Spleen (tissue), 11 donors: ENCODE measurements at regions not wholly inside any gene's neighbourhood (a gene's known extent, or its start where the extent isn't known, plus 50 kb on each side); places are given as distances from the start of the nearest gene placed in this dataset.

Source experiments
- DNase-seq: peaks from one replicate; pipeline ENCODE4 v3.0.0-alpha.2; 2020
- H3K27ac ChIP-seq, 8 donors: fragments of 200-600 bp; sonication (generic) in 7 of 8; 1 replicate in 4 of 8; 2 replicates in 4 of 8; pipeline versions ENCODE4 v1.5.0 to v1.8.0; 2016 to 2021; ENCODE audit warnings: inconsistent platforms in 4 of 8, mild to moderate bottlenecking in 4 of 8, moderate library complexity in 1 of 8
- H3K27me3 ChIP-seq, 7 donors: fragments of 200-600 bp; sonication (generic) in 6 of 7; replicated peaks in 1 of 7; 1 replicate in 4 of 7; 2 replicates in 3 of 7; pipeline versions ENCODE4 v1.5.0 to v1.8.0; 2016 to 2021; ENCODE audit warnings: inconsistent platforms in 3 of 7, mild to moderate bottlenecking in 1 of 7
- H3K36me3 ChIP-seq, 6 donors: fragments of 200-600 bp; sonication (generic) in 5 of 6; 1 replicate in 4 of 6; 2 replicates in 2 of 6; pipeline versions ENCODE4 v1.5.0 to v1.8.0; 2016 to 2021; ENCODE audit warnings: inconsistent platforms in 2 of 6
- H3K4me1 ChIP-seq, 6 donors: fragments of 200-600 bp; sonication (generic) in 5 of 6; 1 replicate in 3 of 6; 2 replicates in 3 of 6; pipeline versions ENCODE4 v1.5.0 to v1.8.0; 2016 to 2021; ENCODE audit warnings: inconsistent platforms in 3 of 6
- H3K4me3 ChIP-seq, 8 donors: fragments of 200-600 bp; sonication (generic) in 7 of 8; 1 replicate in 4 of 8; 2 replicates in 4 of 8; pipeline versions ENCODE4 v1.5.0 to v1.8.0; 2016 to 2021; ENCODE audit warnings: inconsistent platforms in 4 of 8, mild to moderate bottlenecking in 4 of 8, moderate library complexity in 2 of 8
- H3K9me3 ChIP-seq, 8 donors: fragments of 200-600 bp; sonication (generic) in 7 of 8; 1 replicate in 4 of 8; 2 replicates in 4 of 8; pipeline versions ENCODE4 v1.5.0 to v1.8.0; 2016 to 2021; ENCODE audit warnings: inconsistent platforms in 4 of 8
- CTCF ChIP-seq, 11 experiments: fragments of 200-600 bp in 7 of 11; fragments of 450-650 bp in 4 of 11; sonication (generic) in 4 of 11; IDR thresholded peaks in 8 of 11; conservative IDR thresholded peaks in 3 of 11; 1 replicate in 7 of 11; 2 replicates in 4 of 11; pipeline versions ENCODE4 v1.4.0 to v1.8.0; 2016 to 2021; ENCODE audit warnings: antibody characterized with exemption in 11 of 11, inconsistent platforms in 4 of 11, mild to moderate bottlenecking in 1 of 11
- POLR2A ChIP-seq, 3 donors: fragments of 450-650 bp; IDR thresholded peaks; one replicate each; pipeline ENCODE4 v1.5.1; 2017; ENCODE audit warnings: antibody characterized with exemption in 3 of 3, mild to moderate bottlenecking in 1 of 3
- POLR2AphosphoS5 ChIP-seq, 3 donors: sonication (generic); formaldehyde crosslinking; IDR thresholded peaks; one replicate each; pipeline ENCODE4 v1.5.1; 2017; ENCODE audit warnings: antibody characterized with exemption in 3 of 3
- WGBS, 5 donors: extraction: QIAGEN DNeasy Blood & Tissue Kit in 3 of 5; methylation state at CpG; one replicate each; pipeline versions ENCODE4 v1.1.5 to v1.1.7; 2013 to 2018; 5-methylcytosine and 5-hydroxymethylcytosine counted together
- intact Hi-C: fragments of 100-400 bp; cut with DNase I; formaldehyde crosslinking; loops from one replicate; pipeline ENCODE4 v1.15.0; 2023; ENCODE audit warnings: low total_unique reads
- donor health status: healthy with polysubstance abuse.
- donor health status: DM: no; HTN: no; CAD: no; lungs with moderate emphysema.
- donor health status: DM: no; HTN: no; CAD: no.
- donor health status: Bipolar disorder and iron deficiency.
- donor health status: healthy.
- donor health status: DM: no; HTN: no; CAD: no.
- donor health status: DM: yes; HTN: yes; CAD: no.

GRCh38 chr18:76722224-76723061 is 99.9 kb upstream of the ZNF236 start:
- intact Hi-C loops, result no loop called here
- H3K9me3 ChIP-seq, result no peaks in the 10 kb centered on the region
- no peaks in the 10 kb centered on the region for H3K27me3 ChIP-seq
- peaks cover 0 to 20% (median 11%) of the 10 kb centered on the region in 6 donors for H3K4me1 ChIP-seq
- no peak overlapping the region for H3K4me3 ChIP-seq
- WGBS, 5 donors, result 85 to 97% (median 93%) methylated on average over 14 of the region's 14 CpGs
- DNase-seq, result no peak
- H3K36me3 ChIP-seq, result no peaks in the 10 kb centered on the region
- TF ChIP-seq POLR2A (IDR thresholded peaks at IDR 0.05) (no peak), CTCF (IDR thresholded peaks at IDR 0.05 in 8 of 11, conservative IDR thresholded peaks at IDR 0.05 in 3 of 11) (no peak), POLR2AphosphoS5 (IDR thresholded peaks at IDR 0.05) (no peak)
- no peak overlapping the region for H3K27ac ChIP-seq

- H3K27ac ChIP-seq, result no peak overlapping the region
- 38 to 55% (median 47%) methylated on average over 9 of the region's 9 CpGs for WGBS, 5 donors
- no peaks in the 10 kb centered on the region for H3K9me3 ChIP-seq
- intact Hi-C loops, result no loop called here
- no peak for DNase-seq
- H3K36me3 ChIP-seq, result no peaks in the 10 kb centered on the region
- H3K4me3 ChIP-seq, result no peak overlapping the region
- TF ChIP-seq POLR2AphosphoS5 (IDR thresholded peaks at IDR 0.05), result no peak
- no peak for TF ChIP-seq POLR2A (IDR thresholded peaks at IDR 0.05)
- TF ChIP-seq CTCF (IDR thresholded peaks at IDR 0.05 in 8 of 11, conservative IDR thresholded peaks at IDR 0.05 in 3 of 11), result no peak
- H3K4me1 ChIP-seq, result peaks cover 0 to 20% (median 11%) of the 10 kb centered on the region in 6 donors
- H3K27me3 ChIP-seq, result no peaks in the 10 kb centered on the region
Observed at GRCh38 chr18:76721207-76721996, 101.0 kb upstream of the ZNF236 start.

GRCh38 chr18:76720683-76721082 is 101.7 kb upstream of the ZNF236 start:
- no peak for TF ChIP-seq POLR2AphosphoS5 (IDR thresholded peaks at IDR 0.05)
- TF ChIP-seq CTCF (IDR thresholded peaks at IDR 0.05 in 8 of 11, conservative IDR thresholded peaks at IDR 0.05 in 3 of 11), result no peak
- no peak for TF ChIP-seq POLR2A (IDR thresholded peaks at IDR 0.05)
- no peaks in the 10 kb centered on the region for H3K36me3 ChIP-seq
- peaks cover 0 to 20% (median 11%) of the 10 kb centered on the region in 6 donors for H3K4me1 ChIP-seq
- no peak overlapping the region for H3K27ac ChIP-seq
- no peak for DNase-seq
- intact Hi-C loops, result no loop called here
- H3K9me3 ChIP-seq, result no peaks in the 10 kb centered on the region
- WGBS, 5 donors, result 59 to 73% (median 67%) methylated on average over 5 of the region's 5 CpGs
- no peaks in the 10 kb centered on the region for H3K27me3 ChIP-seq
- H3K4me3 ChIP-seq, result no peak overlapping the region
